ENCODE measurements at regions not wholly inside any gene's neighbourhood (a gene's known extent, or its start where the extent isn't known, plus 50 kb on each side); places are given as distances from the start of the nearest gene placed in this dataset.

DNA sequence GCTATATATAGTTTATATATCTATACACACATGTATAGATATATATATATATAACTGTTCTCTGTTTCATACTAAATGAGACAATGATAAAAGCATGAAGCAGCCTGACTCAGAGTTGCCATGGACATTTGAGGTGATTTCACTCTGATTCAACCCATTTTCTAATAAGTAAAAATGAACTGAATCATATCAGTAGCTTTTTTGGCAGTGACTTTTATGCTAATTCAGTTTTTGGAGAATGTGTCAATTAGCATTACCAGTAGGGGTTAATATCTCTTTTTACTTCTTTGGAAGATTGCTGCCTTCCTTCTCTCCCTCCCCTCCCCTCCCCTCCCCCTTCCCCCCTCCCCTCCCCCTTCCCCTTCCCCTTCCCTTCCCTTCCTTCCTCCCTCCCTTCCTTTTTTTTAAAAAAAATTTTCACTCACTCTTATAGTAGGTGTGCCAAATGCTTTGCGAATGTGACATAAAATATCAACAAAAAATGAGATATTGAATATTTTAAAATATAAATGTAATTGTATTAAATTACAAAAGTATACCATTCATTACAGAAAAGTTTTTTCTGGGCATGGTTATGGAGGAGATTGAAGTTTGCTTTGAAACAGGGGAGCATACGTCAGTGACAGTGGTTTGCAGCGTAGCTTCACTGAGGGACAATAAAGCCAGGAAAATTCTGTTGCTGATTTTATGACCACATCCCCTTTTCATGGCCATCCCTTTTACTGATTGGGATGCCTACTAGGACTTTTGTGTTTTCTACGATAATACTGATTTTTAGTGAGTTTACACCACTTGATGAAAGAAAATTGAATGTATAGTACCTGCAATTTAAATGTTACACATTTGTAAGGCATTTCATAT lies 64.0 kb upstream of the KLF6 start:
- no peak for DNase-seq (ENCODE audit: low spot score)

DNA sequence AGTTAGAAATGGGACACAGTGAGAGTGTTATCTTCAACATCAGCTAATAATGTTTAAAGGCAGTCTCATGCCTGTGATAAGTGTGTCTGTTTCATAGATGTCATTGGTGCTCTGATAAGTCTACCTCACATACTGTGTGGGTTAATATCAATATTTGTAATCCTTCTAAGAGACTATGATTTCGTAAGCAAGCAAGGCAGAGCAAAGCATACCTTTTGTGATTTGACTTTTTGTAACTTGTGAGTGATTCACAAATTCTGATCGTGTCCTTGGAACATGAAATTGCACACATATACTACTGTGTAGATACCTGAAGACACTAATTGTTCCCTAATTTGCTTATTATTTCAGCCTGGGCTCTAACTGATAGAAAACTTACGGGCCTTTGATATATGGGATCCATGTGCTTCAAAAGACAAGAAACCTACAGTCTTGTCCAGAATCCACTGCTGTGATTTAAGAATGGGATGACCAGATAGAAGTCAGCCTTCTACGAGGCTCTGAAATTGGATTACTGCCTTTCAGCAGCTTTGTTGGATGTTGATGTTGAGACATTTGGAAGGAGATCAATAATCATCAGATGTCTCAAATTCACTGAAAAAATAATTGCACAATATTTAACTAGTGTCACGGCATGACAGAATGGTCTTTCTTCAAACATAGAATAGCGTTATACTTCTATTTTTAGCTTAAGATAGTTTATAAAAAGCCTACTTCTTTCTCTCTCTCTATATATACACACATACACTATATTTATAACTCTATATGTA lies 63.2 kb upstream of the KLF6 start:
- DNase-seq (ENCODE audit: low spot score): no peak

DNA sequence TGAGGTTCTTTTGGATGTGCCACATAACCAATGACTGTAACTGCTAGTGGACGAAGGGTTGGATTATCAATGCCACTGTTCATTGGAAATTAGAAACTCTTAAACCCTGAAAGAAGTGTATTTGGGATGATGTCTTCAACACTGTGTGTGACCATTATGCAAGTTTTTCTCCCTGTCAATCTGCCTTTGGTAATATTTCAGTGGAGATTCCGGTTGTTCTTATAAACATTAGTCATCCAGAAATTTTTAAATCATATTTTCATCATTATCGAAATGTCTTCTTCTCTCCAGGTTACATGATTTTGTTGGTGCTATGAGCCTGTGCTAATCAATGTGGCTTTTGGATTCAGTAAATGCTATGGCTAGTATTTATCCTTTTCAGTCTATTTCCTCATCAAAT lies 61.7 kb upstream of the KLF6 start:
- no peak for DNase-seq (ENCODE audit: low spot score)

DNA sequence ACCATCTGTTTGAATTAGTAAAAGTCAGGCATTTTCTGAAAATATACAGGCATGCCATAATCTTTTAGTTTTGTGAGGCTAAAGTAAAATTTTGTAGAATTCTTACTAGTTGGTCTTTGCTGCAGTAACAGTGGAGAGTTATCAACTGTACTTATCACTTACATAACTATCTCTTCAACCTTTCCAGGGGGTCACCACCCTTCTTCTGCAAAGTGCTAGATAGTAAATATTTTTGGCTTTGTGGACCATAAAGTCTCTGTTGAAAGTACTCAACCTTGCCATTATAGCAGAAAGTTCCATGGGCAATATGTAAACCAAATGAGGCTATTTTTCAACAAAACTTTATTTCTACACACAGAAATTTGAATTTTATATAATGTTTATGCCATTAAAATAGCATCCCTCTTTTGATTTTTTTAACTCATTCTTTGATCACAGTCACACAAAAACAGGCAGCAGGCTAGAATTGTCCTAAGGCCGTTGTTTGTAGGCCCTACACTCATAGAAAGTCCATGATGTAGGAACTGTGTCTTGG lies 59.5 kb upstream of the KLF6 start:
- no peak for DNase-seq (ENCODE audit: low spot score)

DNA sequence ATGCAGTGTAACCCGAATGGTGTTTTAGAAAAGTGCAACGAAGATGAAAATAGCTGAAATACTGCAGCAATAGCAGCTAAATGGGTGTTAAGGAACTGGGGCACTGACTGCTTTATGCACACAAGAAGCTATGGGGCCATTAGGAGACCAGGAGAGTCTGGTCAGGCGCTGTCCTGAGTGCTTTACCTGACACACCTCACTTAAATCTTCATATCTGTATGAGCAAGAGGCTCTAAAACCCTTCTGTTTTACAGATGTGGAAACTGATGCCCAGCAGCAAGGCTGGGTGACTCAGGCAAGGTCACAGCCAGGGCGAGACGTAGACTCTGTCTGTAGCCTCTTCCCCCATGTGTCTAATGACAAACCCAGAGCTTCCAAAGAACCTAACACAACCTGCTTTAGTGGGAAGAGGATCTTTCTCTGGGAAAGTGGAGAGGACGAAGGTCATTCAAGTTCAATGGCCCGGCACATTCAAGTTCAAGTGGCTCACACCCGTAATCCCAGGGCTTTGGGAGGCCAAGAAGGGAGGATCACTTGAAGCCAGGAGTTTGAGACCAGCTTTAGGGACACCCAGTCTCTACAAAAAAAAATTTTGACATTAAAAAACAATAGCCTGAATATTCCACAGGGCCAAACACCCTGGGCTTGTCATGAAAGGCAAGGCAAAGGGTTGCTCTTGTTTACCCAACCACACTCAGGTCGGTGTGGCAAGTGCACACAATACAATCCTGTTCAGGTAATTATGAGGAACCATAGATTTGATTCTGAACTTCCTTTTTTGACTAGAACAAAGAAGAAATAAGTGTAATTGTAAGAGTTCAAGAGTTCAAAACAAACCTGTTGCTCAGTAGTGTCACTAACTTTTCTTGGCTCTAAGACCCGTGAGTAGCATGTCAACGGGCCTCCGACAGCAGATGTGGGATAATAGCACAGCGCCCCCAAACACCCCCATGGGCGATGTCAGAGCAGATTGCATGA lies 53.7 kb upstream of the KLF6 start:
- no peak for DNase-seq (ENCODE audit: low spot score)

DNA sequence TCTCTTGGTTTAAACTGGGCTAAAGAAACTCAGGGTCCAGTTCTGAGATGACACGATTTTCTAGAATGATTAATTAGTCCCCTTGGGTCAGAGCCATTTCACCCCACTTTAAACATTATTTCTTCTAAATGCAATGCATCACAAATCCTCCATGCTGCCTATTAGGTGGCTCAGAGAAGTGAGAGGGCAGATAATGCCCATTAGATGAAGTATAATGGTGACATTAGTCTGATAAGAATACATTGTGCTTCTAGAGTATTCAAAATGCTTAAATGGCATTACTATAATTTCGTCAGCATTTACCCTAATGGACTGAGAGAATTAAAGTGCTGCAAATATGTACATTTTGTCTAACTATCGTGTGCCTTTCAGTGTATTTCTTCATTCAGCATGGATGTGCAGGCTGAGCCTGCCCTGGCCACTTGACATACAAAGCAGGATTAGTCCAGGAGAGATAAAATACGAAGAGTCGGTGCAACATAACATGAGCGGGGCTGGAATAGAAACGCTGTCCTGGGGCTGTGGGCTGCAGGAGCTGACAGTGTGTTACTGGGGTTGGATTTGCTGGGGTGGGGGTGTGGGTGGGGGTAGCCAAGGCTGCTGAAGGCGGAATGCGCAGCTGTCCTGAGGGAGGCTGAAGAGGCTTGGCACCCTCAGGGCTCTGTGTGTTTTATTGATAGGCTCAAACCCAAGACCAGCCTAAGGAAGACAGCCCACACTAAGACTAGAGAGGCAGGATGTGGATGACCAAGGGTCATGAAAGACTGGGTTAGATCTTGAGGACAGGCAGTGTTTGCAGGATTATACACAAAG lies 52.8 kb upstream of the KLF6 start:
- DNase-seq (ENCODE audit: low spot score): no peak

DNA sequence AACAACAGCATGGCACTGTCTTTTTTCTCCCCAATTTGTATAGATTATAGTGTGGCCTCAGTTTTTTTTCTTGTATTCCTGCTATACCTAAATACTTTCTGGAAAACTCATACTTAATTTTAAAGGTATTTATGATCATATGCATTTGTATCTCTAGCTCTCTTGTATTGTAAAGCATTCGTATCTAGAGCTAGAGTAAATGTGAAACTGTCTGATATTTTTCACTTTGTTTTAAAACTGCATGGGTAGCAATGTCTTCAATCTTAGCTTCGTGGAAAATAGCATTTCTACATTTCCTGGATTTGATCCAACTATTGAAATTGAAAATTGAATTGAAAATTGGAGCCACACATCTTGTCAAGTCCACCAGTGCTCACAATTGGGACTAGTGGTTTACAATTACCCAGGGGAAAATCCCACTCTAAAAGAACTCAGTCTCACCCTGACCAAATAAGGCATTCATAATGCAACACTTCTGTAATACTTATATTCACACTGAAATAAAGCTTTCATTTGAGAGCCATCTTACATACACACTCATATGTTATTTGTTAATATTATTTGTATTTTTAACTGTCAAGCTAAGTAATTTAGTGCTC lies 51.3 kb upstream of the KLF6 start:
- DNase-seq (ENCODE audit: low spot score): peak; percentile 45

DNA sequence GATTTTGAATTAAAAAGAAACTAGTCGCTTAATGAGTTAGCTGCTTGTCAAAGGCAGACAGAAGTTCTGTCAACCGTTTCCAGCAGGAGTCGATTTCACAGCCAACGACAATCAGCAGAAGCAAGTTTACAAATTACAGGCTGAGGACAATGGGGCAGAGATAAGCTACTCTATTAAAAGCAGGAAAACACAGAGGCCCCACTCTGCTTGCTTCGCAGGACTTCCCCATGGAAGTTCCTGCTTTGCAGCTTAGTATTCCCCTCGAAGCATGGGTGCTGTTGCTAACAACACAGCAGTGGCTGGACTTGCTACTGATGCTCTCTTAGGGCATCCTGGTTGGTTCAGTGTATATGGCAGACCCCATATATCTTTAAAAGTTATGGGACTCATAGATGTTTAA lies 50.8 kb upstream of the KLF6 start:
- DNase-seq (ENCODE audit: low spot score): no peak

DNA sequence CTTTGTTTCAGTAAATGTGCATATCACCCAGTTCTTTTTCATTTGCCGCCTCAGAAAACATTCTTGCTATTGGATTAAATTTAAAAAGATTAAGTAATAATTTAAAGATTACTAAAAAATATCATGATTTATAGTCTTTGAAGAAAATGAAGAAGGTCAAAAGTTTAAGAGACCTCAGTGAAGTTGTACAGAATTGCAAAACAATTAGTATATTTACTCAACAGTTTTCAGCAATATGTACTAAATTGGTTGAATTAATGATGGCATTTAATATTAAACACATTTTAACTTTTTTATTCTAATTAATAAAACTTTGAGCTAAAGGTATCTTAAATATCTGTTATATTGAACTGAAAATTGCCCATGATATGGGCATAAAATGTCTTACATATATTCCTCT lies 49.9 kb upstream of the KLF6 start:
- DNase-seq (ENCODE audit: low spot score): no peak
